ENCODE measurements at regions not wholly inside any gene's neighbourhood (a gene's known extent, or its start where the extent isn't known, plus 50 kb on each side); places are given as distances from the start of the nearest gene placed in this dataset.

- DNase-seq, result no peak
- Histone ChIP-seq H3K36me3 (ENCODE audit: control insufficient read depth in 1 of 2, insufficient read depth in 2 of 2, low read length in 1 of 2) (no peaks in the 10 kb centered on the region), H3K27ac (ENCODE audit: low read depth in 1 of 2, low read length in 2 of 2) (no peak overlapping the region), H3K4me3 (ENCODE audit: low read length in 2 of 2) (no peak overlapping the region), H3K27me3 (ENCODE audit: control insufficient read depth in 1 of 2, insufficient read depth in 2 of 2, low read length in 1 of 2) (no peaks in the 10 kb centered on the region), H3K4me1 (ENCODE audit: control insufficient read depth in 1 of 2, insufficient read depth in 2 of 2, low read length in 2 of 2) (no peaks in the 10 kb centered on the region), H3K9me3 (ENCODE audit: control insufficient read depth, low read length) (peaks cover 9% of the 10 kb centered on the region)
- ATAC-seq (ENCODE audit: low FRiP score), result no peak
- 84 to 86% methylated on average over 4 of the region's 4 CpGs for WGBS, 2 donors
- intact Hi-C loops (cut with DNase I), result no loop called here
These were observed 472.3 kb upstream of the GRIA1 start for GRCh38 chr5:153018121-153018520.

GRCh38 chr5:153030755-153031725 lies 459.4 kb upstream of the GRIA1 start:
- Histone ChIP-seq H3K36me3 (ENCODE audit: control insufficient read depth in 1 of 2, insufficient read depth in 2 of 2, low read length in 1 of 2) (no peaks in the 10 kb centered on the region), H3K4me3 (ENCODE audit: low read length in 2 of 2) (no peak overlapping the region), H3K4me1 (ENCODE audit: control insufficient read depth in 1 of 2, insufficient read depth in 2 of 2, low read length in 2 of 2) (no peaks in the 10 kb centered on the region), H3K27me3 (ENCODE audit: control insufficient read depth in 1 of 2, insufficient read depth in 2 of 2, low read length in 1 of 2) (no peaks in the 10 kb centered on the region), H3K9me3 (ENCODE audit: control insufficient read depth, low read length) (no peaks in the 10 kb centered on the region), H3K27ac (ENCODE audit: low read depth in 1 of 2, low read length in 2 of 2) (no peak overlapping the region)
- no peak for DNase-seq
- intact Hi-C loops (cut with DNase I), result no loop called here
- WGBS, 2 donors, result 74 to 80% methylated on average over 5 of the region's 5 CpGs
- no peak for ATAC-seq (ENCODE audit: low FRiP score)

GRCh38 chr5:153039501-153039900 lies 451.0 kb upstream of the GRIA1 start:
- 71 to 73% methylated on average over 3 of the region's 3 CpGs for WGBS, 2 donors
- Histone ChIP-seq H3K4me1 (ENCODE audit: control insufficient read depth in 1 of 2, insufficient read depth in 2 of 2, low read length in 2 of 2) (no peaks in the 10 kb centered on the region), H3K36me3 (ENCODE audit: control insufficient read depth in 1 of 2, insufficient read depth in 2 of 2, low read length in 1 of 2) (no peaks in the 10 kb centered on the region), H3K4me3 (ENCODE audit: low read length in 2 of 2) (no peak overlapping the region), H3K27me3 (ENCODE audit: control insufficient read depth in 1 of 2, insufficient read depth in 2 of 2, low read length in 1 of 2) (no peaks in the 10 kb centered on the region), H3K27ac (ENCODE audit: low read depth in 1 of 2, low read length in 2 of 2) (no peak overlapping the region), H3K9me3 (ENCODE audit: control insufficient read depth, low read length) (no peaks in the 10 kb centered on the region)
- no peak for ATAC-seq (ENCODE audit: low FRiP score)
- DNase-seq, result no peak
- intact Hi-C loops (cut with DNase I), result no loop called here

GRCh38 chr5:153043886-153044285 lies 446.6 kb upstream of the GRIA1 start:
- Histone ChIP-seq H3K27me3 (ENCODE audit: control insufficient read depth in 1 of 2, insufficient read depth in 2 of 2, low read length in 1 of 2) (no peaks in the 10 kb centered on the region), H3K4me3 (ENCODE audit: low read length in 2 of 2) (no peak overlapping the region), H3K27ac (ENCODE audit: low read depth in 1 of 2, low read length in 2 of 2) (no peak overlapping the region), H3K9me3 (ENCODE audit: control insufficient read depth, low read length) (no peaks in the 10 kb centered on the region), H3K36me3 (ENCODE audit: control insufficient read depth in 1 of 2, insufficient read depth in 2 of 2, low read length in 1 of 2) (no peaks in the 10 kb centered on the region), H3K4me1 (ENCODE audit: control insufficient read depth in 1 of 2, insufficient read depth in 2 of 2, low read length in 2 of 2) (no peaks in the 10 kb centered on the region)
- intact Hi-C loops (cut with DNase I), result no loop called here
- 56 to 61% methylated on average over 1 of the region's 1 CpG for WGBS, 2 donors
- ATAC-seq (ENCODE audit: low FRiP score) (no peak), DNase-seq (no peak)

GRCh38 chr5:153050496-153051179 lies 439.8 kb upstream of the GRIA1 start:
- no peaks in the 10 kb centered on the region for H3K27me3 ChIP-seq (ENCODE audit: control insufficient read depth in 1 of 2, insufficient read depth in 2 of 2, low read length in 1 of 2)
- H3K4me1 ChIP-seq (ENCODE audit: control insufficient read depth in 1 of 2, insufficient read depth in 2 of 2, low read length in 2 of 2), result no peaks in the 10 kb centered on the region
- intact Hi-C loops (cut with DNase I), result no loop called here
- H3K27ac ChIP-seq (ENCODE audit: low read depth in 1 of 2, low read length in 2 of 2), result no peak overlapping the region
- H3K36me3 ChIP-seq (ENCODE audit: control insufficient read depth in 1 of 2, insufficient read depth in 2 of 2, low read length in 1 of 2), result no peaks in the 10 kb centered on the region
- H3K9me3 ChIP-seq (ENCODE audit: control insufficient read depth, low read length), result no peaks in the 10 kb centered on the region
- 59 to 65% methylated on average over 1 of the region's 1 CpG for WGBS, 2 donors
- no peak for ATAC-seq (ENCODE audit: low FRiP score)
- H3K4me3 ChIP-seq (ENCODE audit: low read length in 2 of 2), result no peak overlapping the region
- DNase-seq, result no peak

- DNase-seq, result no peak
- no peaks in the 10 kb centered on the region for H3K27me3 ChIP-seq (ENCODE audit: control insufficient read depth in 1 of 2, insufficient read depth in 2 of 2, low read length in 1 of 2)
- intact Hi-C loops (cut with DNase I), result no loop called here
- no peaks in the 10 kb centered on the region for H3K36me3 ChIP-seq (ENCODE audit: control insufficient read depth in 1 of 2, insufficient read depth in 2 of 2, low read length in 1 of 2)
- ATAC-seq (ENCODE audit: low FRiP score), result no peak
- peaks cover 0 to 6% of the 10 kb centered on the region in 2 donors for H3K4me1 ChIP-seq (ENCODE audit: control insufficient read depth in 1 of 2, insufficient read depth in 2 of 2, low read length in 2 of 2)
- H3K4me3 ChIP-seq (ENCODE audit: low read length in 2 of 2), result no peak overlapping the region
- H3K9me3 ChIP-seq (ENCODE audit: control insufficient read depth, low read length), result no peaks in the 10 kb centered on the region
- no peak overlapping the region for H3K27ac ChIP-seq (ENCODE audit: low read depth in 1 of 2, low read length in 2 of 2)
These were observed 424.2 kb upstream of the GRIA1 start for GRCh38 chr5:153066281-153066680.

- Histone ChIP-seq H3K9me3 (ENCODE audit: control insufficient read depth, low read length) (no peaks in the 10 kb centered on the region), H3K27ac (ENCODE audit: low read depth in 1 of 2, low read length in 2 of 2) (no peak overlapping the region), H3K4me3 (ENCODE audit: low read length in 2 of 2) (peak overlapping the region in 1 of 2 donors; percentile 3), H3K4me1 (ENCODE audit: control insufficient read depth in 1 of 2, insufficient read depth in 2 of 2, low read length in 2 of 2) (peaks cover 0 to 6% of the 10 kb centered on the region in 2 donors), H3K36me3 (ENCODE audit: control insufficient read depth in 1 of 2, insufficient read depth in 2 of 2, low read length in 1 of 2) (no peaks in the 10 kb centered on the region), H3K27me3 (ENCODE audit: control insufficient read depth in 1 of 2, insufficient read depth in 2 of 2, low read length in 1 of 2) (no peaks in the 10 kb centered on the region)
- ATAC-seq (ENCODE audit: low FRiP score) (no peak), DNase-seq (no peak)
- intact Hi-C loops (cut with DNase I), result no loop called here
- 87 to 88% methylated on average over 1 of the region's 1 CpG for WGBS, 2 donors
These were observed 422.6 kb upstream of the GRIA1 start for GRCh38 chr5:153067869-153068268.

GRCh38 chr5:153079396-153079795 lies 411.1 kb upstream of the GRIA1 start:
- H3K4me1 ChIP-seq (ENCODE audit: control insufficient read depth in 1 of 2, insufficient read depth in 2 of 2, low read length in 2 of 2), result peaks cover under 1 to 1% of the 10 kb centered on the region in 2 donors
- no peaks in the 10 kb centered on the region for H3K36me3 ChIP-seq (ENCODE audit: control insufficient read depth in 1 of 2, insufficient read depth in 2 of 2, low read length in 1 of 2)
- no peak overlapping the region for H3K4me3 ChIP-seq (ENCODE audit: low read length in 2 of 2)
- H3K27me3 ChIP-seq (ENCODE audit: control insufficient read depth in 1 of 2, insufficient read depth in 2 of 2, low read length in 1 of 2), result no peaks in the 10 kb centered on the region
- H3K9me3 ChIP-seq (ENCODE audit: control insufficient read depth, low read length), result no peaks in the 10 kb centered on the region
- intact Hi-C loops (cut with DNase I), result no loop called here
- no peak for ATAC-seq (ENCODE audit: low FRiP score)
- no peak overlapping the region for H3K27ac ChIP-seq (ENCODE audit: low read depth in 1 of 2, low read length in 2 of 2)
- DNase-seq, result no peak
- WGBS, 2 donors, result 81 to 86% methylated on average over 5 of the region's 5 CpGs

- H3K27ac ChIP-seq (ENCODE audit: low read depth in 1 of 2, low read length in 2 of 2), result no peak overlapping the region
- H3K4me3 ChIP-seq (ENCODE audit: low read length in 2 of 2), result no peak overlapping the region
- ATAC-seq (ENCODE audit: low FRiP score) (no peak), DNase-seq (no peak)
- H3K4me1 ChIP-seq (ENCODE audit: control insufficient read depth in 1 of 2, insufficient read depth in 2 of 2, low read length in 2 of 2), result peaks cover 1 to 3% of the 10 kb centered on the region in 2 donors
- no peaks in the 10 kb centered on the region for H3K36me3 ChIP-seq (ENCODE audit: control insufficient read depth in 1 of 2, insufficient read depth in 2 of 2, low read length in 1 of 2)
- WGBS, 2 donors, result 68 to 74% methylated on average over 6 of the region's 6 CpGs
- no peaks in the 10 kb centered on the region for H3K27me3 ChIP-seq (ENCODE audit: control insufficient read depth in 1 of 2, insufficient read depth in 2 of 2, low read length in 1 of 2)
- no peaks in the 10 kb centered on the region for H3K9me3 ChIP-seq (ENCODE audit: control insufficient read depth, low read length)
- intact Hi-C loops (cut with DNase I), result no loop called here
These were observed 409.5 kb upstream of the GRIA1 start for GRCh38 chr5:153080940-153081339.
